Testis (tissue), 2 donors: ENCODE measurements at regions not wholly inside any gene's neighbourhood (a gene's known extent, or its start where the extent isn't known, plus 50 kb on each side); places are given as distances from the start of the nearest gene placed in this dataset.

Experiments
- POLR2A ChIP-seq: fragments of 450-650 bp; IDR thresholded peaks from one replicate; pipeline ENCODE4 v1.6.1; 2017; ENCODE audit warnings: antibody characterized with exemption, mild to moderate bottlenecking, moderate library complexity
- TF ChIP-seq, protein P1 (sequence below), 3 experiments: fragments of 450-650 bp in 2 of 3; fragments of 200-600 bp in 1 of 3; sonication (generic) in 1 of 3; IDR thresholded peaks; one replicate each; pipeline ENCODE4 v1.5.1; 2016 to 2019; ENCODE audit warnings: antibody characterized with exemption in 3 of 3, mild to moderate bottlenecking in 2 of 3, moderate library complexity in 1 of 3

GRCh38 chr1:50295566-50295965, 127.7 kb downstream of the DMRTA2 start:
- TF ChIP-seq, protein P1, sequence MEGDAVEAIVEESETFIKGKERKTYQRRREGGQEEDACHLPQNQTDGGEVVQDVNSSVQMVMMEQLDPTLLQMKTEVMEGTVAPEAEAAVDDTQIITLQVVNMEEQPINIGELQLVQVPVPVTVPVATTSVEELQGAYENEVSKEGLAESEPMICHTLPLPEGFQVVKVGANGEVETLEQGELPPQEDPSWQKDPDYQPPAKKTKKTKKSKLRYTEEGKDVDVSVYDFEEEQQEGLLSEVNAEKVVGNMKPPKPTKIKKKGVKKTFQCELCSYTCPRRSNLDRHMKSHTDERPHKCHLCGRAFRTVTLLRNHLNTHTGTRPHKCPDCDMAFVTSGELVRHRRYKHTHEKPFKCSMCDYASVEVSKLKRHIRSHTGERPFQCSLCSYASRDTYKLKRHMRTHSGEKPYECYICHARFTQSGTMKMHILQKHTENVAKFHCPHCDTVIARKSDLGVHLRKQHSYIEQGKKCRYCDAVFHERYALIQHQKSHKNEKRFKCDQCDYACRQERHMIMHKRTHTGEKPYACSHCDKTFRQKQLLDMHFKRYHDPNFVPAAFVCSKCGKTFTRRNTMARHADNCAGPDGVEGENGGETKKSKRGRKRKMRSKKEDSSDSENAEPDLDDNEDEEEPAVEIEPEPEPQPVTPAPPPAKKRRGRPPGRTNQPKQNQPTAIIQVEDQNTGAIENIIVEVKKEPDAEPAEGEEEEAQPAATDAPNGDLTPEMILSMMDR (IDR thresholded peaks at IDR 0.05), result no peak
- TF ChIP-seq POLR2A, result no peak
